GM21447 (cell line): ENCODE measurements at regions not wholly inside any gene's neighbourhood (a gene's known extent, or its start where the extent isn't known, plus 50 kb on each side); places are given as distances from the start of the nearest gene placed in this dataset.
"Not testable (repeated sequence)": the region's sequence is repeated elsewhere in the genome, so short reads cannot be mapped to it uniquely, and the experiment has no call there.

Source experiments
- ATAC-seq: cut with Tn5 transposase; IDR thresholded peaks from one replicate; pipeline ENCODE4 v1.9.1; 2021; ENCODE audit not compliant: unreplicated experiment

GRCh38 chr12:68387338-68387737 is 55.2 kb upstream of the MDM1 start:
- ATAC-seq = no peak

GRCh38 chr12:68389305-68389704 is 57.1 kb upstream of the MDM1 start:
- ATAC-seq = no peak

GRCh38 chr12:68391937-68392336 is 59.8 kb upstream of the MDM1 start:
- ATAC-seq = no peak

GRCh38 chr12:68392376-68392775 is 60.2 kb upstream of the MDM1 start:
- ATAC-seq = no peak

DNA sequence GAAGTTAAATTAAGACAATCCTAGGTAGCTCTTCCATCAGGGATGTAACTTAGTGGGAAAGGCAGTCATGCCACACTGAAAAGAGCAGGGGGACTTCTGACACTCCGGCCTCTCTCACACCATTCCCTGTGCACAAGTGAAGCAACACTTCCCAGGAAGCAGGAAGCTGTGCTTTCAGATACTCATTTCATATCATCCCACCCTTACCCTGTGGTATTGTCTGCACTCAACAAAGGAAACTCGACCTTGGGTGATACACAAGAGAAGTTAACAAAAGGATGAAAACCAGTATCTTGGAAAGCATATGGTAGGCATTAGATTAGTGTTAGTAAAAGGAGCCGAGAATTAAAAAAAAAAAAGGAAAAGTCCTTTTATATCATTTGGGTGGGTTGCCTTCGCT is 61.3 kb upstream of the MDM1 start:
- no peak for ATAC-seq

DNA sequence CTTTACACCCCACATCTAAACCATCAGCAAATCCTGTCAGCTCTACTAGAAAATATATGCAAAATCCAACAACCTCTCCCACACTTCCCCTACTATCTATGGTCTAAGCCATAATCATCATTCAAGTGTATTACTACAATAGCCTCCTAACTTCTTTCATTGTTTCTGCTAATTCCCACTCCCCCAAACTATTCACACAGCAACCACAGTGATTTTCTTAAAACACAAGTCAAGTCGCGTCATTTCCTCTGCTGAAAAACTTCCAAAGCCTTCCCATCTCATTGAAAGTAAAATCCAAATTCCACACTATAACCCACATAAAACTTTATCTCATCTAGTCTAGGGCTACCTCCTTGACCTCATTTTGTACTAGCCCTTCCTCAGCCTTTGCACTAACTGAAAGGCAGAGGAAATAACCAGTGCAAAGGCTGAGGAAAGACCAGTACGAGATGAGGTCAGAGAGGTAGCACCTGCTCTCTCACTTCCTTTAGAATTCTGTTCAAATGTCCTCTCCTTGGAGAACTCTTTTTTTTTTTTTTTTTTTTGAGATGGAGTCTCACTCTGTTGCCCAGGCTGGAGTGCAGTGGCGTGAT is 65.5 kb upstream of the MDM1 start:
- ATAC-seq = no peak

DNA sequence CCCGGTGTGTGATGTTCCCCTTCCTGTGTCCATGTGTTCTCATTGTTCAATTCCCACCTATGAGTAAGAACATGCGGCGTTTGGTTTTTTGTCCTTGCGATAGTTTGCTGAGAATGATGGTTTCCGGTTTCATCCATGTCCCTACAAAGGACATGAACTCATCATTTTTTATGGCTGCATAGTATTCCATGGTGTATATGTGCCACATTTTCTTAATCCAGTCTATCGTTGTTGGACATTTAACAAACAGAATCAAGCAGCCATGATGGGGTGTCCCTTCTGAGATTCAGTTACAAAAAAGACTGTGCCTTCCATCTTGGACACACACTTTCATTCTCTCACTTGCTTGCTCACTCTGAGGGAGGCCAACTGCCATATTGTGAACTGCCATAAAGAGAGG is 66.5 kb upstream of the MDM1 start:
- ATAC-seq = not testable (repeated sequence)

- no peak for ATAC-seq
Measured at GRCh38 chr12:68400226-68400829, 68.2 kb upstream of the MDM1 start.

GRCh38 chr12:68402422-68402821 is 70.3 kb upstream of the MDM1 start:
- no peak for ATAC-seq

GRCh38 chr12:68403296-68403695 is 71.1 kb upstream of the MDM1 start:
- ATAC-seq = no peak

GRCh38 chr12:68403711-68404110 is 71.5 kb upstream of the MDM1 start:
- no peak for ATAC-seq

GRCh38 chr12:68405343-68405781 is 73.2 kb upstream of the MDM1 start:
- ATAC-seq = no peak

DNA sequence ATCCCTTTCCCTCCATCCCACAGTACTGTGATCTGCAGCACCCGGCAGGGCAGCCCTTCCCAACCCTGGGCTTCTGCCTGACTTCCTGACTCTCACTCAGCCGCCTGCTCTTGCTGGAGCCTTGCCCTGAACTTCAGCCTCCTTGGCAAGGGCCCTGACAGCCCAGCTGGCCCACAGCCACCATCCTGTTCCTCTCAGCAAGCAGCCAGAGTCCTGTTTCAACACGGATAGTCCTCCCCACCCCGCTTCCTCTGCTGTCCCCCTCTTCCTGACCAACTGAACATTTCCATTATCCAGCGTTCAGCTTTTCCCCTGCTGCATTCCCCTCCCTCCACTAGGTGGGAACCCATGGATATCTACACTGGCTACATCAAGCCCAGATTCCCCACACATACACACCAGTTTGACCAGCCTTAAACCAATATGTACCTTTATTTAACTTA is 74.0 kb upstream of the MDM1 start:
- no peak for ATAC-seq

DNA sequence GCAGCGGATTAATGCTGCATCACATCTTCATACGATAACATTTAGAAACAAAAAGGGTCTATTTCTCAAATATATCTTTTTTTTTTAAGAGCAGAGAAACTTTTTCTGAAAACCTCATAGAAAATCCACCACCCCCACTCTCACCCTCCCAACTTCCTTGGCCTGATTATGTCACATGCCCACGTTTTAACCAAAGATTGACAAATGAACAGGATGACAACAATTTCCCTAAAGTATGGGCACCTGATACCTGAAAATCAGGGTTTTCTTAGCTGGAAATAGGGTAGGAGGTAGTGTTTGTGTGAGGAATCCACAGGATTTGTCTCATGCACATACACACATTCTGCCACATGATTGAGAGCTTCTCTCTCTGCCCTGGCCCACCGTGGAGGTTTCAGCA is 74.7 kb upstream of the MDM1 start:
- no peak for ATAC-seq

GRCh38 chr12:68410018-68410660 is 78.0 kb upstream of the MDM1 start:
- ATAC-seq = no peak

DNA sequence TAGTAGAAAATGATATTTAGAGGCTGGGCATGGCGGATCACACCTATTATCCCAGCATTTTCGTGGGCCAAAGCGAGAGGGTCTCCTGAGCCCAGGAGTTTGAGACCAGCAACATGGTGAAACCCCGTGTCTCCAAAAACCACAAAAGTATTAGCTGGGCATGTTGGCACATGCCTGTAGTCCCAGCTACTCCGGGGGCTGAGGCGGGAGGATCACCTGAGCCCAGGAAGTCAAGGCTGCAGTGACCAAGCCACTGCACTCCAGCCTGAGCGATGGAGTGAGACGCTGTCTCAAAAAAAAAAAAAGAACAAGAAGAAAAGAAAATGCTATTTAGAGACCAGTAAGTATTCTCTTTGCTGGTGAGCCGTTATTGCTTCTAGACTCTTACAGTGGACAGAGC is 79.2 kb upstream of the MDM1 start:
- ATAC-seq = no peak

DNA sequence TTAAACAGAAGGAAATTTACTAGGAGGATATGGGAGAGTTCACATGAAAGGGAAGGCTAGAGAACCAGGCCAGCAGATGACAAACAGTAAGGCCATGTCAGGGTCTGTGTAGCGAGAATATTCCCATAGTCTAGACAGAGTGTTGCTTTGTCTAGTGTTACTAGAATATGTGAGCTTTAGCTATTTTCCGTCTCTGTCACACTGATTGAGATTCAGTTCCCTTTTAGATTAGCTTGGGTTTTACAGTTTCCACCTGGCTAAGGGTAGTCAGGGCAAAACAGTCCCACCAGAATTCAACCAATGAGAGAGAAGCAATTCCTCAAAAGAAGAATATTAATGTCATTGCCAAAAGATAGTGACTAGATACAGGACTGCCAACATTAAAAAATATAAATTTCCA is 82.8 kb upstream of the MDM1 start:
- no peak for ATAC-seq

DNA sequence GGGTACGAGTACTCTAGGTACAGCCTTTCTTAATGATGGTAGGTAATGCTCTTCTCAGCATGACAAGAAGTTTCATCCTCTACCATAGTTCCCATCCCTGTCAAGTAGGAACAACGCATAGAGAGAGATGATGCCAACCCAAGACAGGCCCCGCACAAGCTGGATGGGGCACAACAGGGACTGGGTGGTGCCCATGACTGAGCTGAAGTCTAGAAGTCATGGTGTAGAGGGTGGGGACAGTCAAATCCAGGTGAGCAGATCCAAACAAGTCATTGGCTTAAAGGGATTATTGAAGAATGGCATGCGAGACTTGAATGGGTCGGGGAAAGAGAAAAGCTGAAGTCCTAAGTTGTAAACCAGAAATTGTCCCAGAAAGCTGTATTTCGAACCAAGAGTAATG is 84.2 kb upstream of the MDM1 start:
- no peak for ATAC-seq

DNA sequence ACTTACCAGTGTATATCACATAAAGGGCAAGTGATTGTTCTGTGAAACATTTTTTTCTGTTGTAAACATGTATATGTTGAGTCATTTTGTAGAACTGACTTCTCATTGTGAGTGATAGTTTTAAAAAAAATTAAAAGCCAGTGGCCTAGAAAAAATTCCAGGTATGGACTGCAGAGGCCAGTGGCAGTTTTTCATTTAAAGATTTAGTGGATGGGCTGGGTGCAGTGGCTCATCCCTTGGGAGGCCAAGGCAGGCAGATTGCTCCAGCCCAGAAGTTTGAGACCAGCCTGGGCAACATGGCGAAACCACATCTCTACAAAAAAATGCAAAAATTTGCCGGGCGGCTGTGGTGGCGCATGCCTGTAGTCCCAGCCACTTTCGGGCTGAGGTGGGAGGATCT is 84.7 kb upstream of the MDM1 start:
- no peak for ATAC-seq

- no peak for ATAC-seq
Measured at GRCh38 chr12:68418137-68418460, 85.9 kb upstream of the MDM1 start.

- no peak for ATAC-seq
Measured at GRCh38 chr12:68420225-68421010, 88.3 kb upstream of the MDM1 start.

- ATAC-seq = no peak
Measured at GRCh38 chr12:68422159-68422558, 90.0 kb upstream of the MDM1 start.
